ENCODE measurements at regions not wholly inside any gene's neighbourhood (a gene's known extent, or its start where the extent isn't known, plus 50 kb on each side); places are given as distances from the start of the nearest gene placed in this dataset.

GRCh38 chr15:62264196-62264595 lies 99.1 kb upstream of the C2CD4B start:
- H3K27me3 ChIP-seq = no peaks in the 10 kb centered on the region
- H3K36me3 ChIP-seq (replicated peaks; ENCODE audit: insufficient read depth, low read depth) = no peaks in the 10 kb centered on the region
- H3K4me2 ChIP-seq = no peak overlapping the region
- H3K4me1 ChIP-seq (ENCODE audit: insufficient read depth) = no peaks in the 10 kb centered on the region
- no peak overlapping the region for H3K4me3 ChIP-seq
- no peaks in the 10 kb centered on the region for H3K9me3 ChIP-seq (ENCODE audit: low read depth)
- TF ChIP-seq EZH2phosphoT487 (IDR thresholded peaks at IDR 0.05; ENCODE audit: low read depth, severe bottlenecking, unreplicated experiment) (no peak), EZH2 (IDR thresholded peaks at IDR 0.05; ENCODE audit: borderline replicate concordance) (no peak), CTCF (IDR thresholded peaks at IDR 0.05; ENCODE audit: poor library complexity) (no peak)
- H3K27ac ChIP-seq = no peak overlapping the region
- no peak overlapping the region for H2AFZ ChIP-seq
- DNase-seq (ENCODE audit: low spot score) = no peak
- no peaks in the 10 kb centered on the region for H4K20me1 ChIP-seq (ENCODE audit: insufficient read depth, poor library complexity, severe bottlenecking)
- no peaks in the 10 kb centered on the region for H3K9me2 ChIP-seq (replicated peaks; ENCODE audit: insufficient read depth)
- no peaks in the 10 kb centered on the region for H3K79me2 ChIP-seq

- Histone ChIP-seq H3K36me3 (replicated peaks; ENCODE audit: insufficient read depth, low read depth) (no peaks in the 10 kb centered on the region), H3K4me1 (ENCODE audit: insufficient read depth) (no peaks in the 10 kb centered on the region), H3K9me2 (replicated peaks; ENCODE audit: insufficient read depth) (no peaks in the 10 kb centered on the region), H3K27ac (no peak overlapping the region), H2AFZ (no peak overlapping the region), H3K4me2 (no peak overlapping the region), H3K9me3 (ENCODE audit: low read depth) (no peaks in the 10 kb centered on the region), H3K27me3 (no peaks in the 10 kb centered on the region), H3K4me3 (no peak overlapping the region), H3K79me2 (no peaks in the 10 kb centered on the region), H4K20me1 (ENCODE audit: insufficient read depth, poor library complexity, severe bottlenecking) (no peaks in the 10 kb centered on the region)
- no peak for DNase-seq (ENCODE audit: low spot score)
- TF ChIP-seq EZH2phosphoT487 (IDR thresholded peaks at IDR 0.05; ENCODE audit: low read depth, severe bottlenecking, unreplicated experiment) = no peak
- TF ChIP-seq CTCF (IDR thresholded peaks at IDR 0.05; ENCODE audit: poor library complexity) = no peak
- no peak for TF ChIP-seq EZH2 (IDR thresholded peaks at IDR 0.05; ENCODE audit: borderline replicate concordance)
- 81% methylated on average over 5 of the region's 5 CpGs for WGBS (ENCODE audit: low lambda C conversion rate, missing lambda C conversion rate)
Observed at GRCh38 chr15:62269504-62269903, 104.4 kb upstream of the C2CD4B start.

GRCh38 chr15:62270216-62270921 lies 105.3 kb upstream of the C2CD4B start:
- no peak overlapping the region for H3K27ac ChIP-seq
- DNase-seq (ENCODE audit: low spot score) = no peak
- H2AFZ ChIP-seq = no peak overlapping the region
- TF ChIP-seq CTCF (IDR thresholded peaks at IDR 0.05; ENCODE audit: poor library complexity) = no peak
- no peak for TF ChIP-seq EZH2phosphoT487 (IDR thresholded peaks at IDR 0.05; ENCODE audit: low read depth, severe bottlenecking, unreplicated experiment)
- no peak for TF ChIP-seq EZH2 (IDR thresholded peaks at IDR 0.05; ENCODE audit: borderline replicate concordance)
- H4K20me1 ChIP-seq (ENCODE audit: insufficient read depth, poor library complexity, severe bottlenecking) = no peaks in the 10 kb centered on the region
- no peak overlapping the region for H3K4me3 ChIP-seq
- no peaks in the 10 kb centered on the region for H3K27me3 ChIP-seq
- no peaks in the 10 kb centered on the region for H3K4me1 ChIP-seq (ENCODE audit: insufficient read depth)
- no peak overlapping the region for H3K4me2 ChIP-seq
- H3K9me2 ChIP-seq (replicated peaks; ENCODE audit: insufficient read depth) = no peaks in the 10 kb centered on the region
- no peaks in the 10 kb centered on the region for H3K36me3 ChIP-seq (replicated peaks; ENCODE audit: insufficient read depth, low read depth)
- WGBS (ENCODE audit: low lambda C conversion rate, missing lambda C conversion rate) = 90% methylated on average over 9 of the region's 10 CpGs
- no peaks in the 10 kb centered on the region for H3K9me3 ChIP-seq (ENCODE audit: low read depth)
- H3K79me2 ChIP-seq = no peaks in the 10 kb centered on the region
